Hematopoietic multipotent progenitor cell treated with erythropoietin and hydrocortisone succinate and interleukin-3 and kit ligand, for 6 days (in vitro differentiated cells): ENCODE measurements at regions not wholly inside any gene's neighbourhood (a gene's known extent, or its start where the extent isn't known, plus 50 kb on each side); places are given as distances from the start of the nearest gene placed in this dataset.
"Not testable (repeated sequence)": the region's sequence is repeated elsewhere in the genome, so short reads cannot be mapped to it uniquely, and the experiment has no call there.

Experiments
- DNase-seq: peaks from one replicate; pipeline ENCODE4 v3.0.0-alpha.2; 2015

DNA sequence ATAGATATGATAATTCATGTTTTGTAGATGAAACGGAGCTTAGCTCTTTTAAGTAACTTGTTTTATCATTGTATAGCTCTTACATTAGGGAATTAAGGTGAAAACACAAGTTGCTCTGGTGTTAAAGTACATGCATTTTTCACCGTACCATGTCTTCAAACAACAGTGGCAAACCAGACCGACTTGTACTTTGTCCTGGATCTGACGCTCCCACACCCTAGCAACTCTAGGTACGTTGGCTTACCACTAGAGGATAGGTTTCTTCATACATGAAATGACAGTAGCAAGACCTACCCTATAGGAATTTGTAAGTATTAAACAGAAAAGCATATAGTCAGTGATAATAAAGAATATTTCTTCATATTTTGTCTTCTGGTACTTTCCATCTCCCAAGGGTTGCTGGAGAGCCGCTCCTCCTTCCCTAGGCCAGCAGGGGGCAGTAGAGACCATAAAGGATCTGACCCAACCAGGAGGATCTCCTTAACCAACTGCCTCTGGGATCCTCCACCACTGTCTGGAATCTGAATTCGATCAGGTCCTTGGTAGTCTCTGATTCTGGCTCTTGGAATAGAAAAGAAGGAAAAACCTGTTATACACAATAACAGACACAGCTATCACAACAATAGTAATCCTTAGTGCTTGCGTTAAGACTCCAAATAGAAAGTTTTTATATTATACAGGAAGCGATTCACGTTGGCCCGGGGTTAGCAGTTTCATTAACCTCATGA, 136.7 kb downstream of the CAVIN4 start:
- DNase-seq = peak; percentile 79

DNA sequence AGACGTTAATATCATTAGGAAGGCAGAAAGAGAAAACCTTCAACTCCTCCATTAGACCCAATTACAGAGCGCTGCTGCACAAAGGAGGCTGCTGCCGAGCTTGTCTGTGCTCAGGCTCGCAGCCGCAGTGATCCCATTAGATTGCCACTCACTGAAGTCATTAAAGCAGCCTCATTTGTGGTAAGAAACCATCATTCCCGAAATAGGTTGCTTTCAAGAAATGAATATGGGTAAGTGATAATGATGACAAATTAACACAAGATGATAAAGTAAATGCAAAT, 137.2 kb downstream of the CAVIN4 start:
- DNase-seq = no peak

DNA sequence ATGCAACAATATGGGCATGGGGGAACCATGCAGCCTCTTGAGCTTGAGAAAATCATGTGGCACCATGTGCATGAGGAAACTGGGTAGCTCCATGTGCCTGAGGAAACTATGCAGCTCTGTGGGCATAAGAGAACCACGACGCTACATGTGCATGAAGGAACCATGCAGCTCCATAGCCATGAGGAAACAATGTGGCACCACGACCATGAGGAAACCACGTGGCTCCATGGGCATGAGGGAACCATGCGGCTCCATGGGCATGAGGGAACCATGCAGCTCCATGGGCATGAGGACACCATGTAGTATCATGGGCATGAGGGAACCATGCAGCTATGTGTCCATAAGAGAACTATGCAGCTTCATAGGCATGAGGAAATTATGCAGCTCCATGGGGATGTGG, 140.8 kb downstream of the CAVIN4 start:
- no peak for DNase-seq

DNA sequence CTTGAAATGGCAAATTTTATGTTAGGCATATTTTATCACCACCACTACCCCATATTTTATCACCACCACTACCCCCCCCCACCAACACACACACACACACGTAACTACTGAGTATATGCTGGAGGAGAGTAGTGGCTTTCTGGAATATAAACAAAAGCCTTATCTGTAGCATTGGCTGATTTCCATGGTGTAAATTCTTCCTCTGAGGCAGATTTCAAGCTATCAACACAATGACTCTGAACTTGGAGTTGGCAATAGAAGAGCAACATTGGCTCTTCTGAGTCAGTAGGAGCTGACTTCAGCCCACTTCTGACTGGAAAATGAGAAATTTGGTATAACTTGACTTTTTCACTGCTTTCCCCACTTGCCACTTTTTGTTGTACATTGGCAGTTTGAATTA, 143.0 kb downstream of the CAVIN4 start:
- DNase-seq = no peak

DNA sequence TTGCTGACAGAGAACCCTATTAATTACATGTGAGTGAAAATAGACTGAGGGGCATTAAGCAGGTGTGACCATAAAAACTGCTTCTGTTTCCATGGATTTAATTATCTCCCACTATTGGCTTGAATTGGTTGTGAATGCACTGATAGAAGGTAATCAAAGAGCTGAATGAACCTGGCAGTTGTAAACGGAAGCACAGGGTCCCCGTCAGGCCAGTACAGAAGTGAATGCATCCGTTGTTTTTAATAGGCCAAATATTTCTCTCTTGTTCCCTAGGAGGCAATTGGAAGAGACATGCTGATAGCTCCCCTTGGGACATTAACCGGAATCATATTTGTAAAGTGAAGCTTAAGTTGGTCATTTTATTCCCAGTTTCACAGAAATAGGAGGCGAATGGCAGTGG, 147.0 kb downstream of the CAVIN4 start:
- no peak for DNase-seq

DNA sequence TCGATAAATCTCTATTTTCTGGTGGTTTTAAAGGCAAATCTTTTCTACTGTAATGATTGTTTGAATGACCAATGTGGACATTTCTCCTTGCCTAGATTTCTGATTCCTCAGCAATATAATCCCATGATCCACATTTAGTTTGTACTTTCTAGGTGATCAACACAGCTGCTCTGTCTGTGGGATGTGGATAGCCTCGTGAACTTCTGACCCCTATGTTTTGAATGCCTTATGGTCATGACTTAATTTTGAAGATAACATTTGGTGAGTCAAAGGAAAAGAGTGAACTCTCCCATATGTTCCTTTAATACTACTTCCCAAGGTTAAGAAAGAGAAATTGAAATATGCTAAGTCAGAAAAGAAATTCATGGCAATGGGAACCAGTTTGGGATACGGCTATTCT, 147.5 kb downstream of the CAVIN4 start:
- DNase-seq = no peak

DNA sequence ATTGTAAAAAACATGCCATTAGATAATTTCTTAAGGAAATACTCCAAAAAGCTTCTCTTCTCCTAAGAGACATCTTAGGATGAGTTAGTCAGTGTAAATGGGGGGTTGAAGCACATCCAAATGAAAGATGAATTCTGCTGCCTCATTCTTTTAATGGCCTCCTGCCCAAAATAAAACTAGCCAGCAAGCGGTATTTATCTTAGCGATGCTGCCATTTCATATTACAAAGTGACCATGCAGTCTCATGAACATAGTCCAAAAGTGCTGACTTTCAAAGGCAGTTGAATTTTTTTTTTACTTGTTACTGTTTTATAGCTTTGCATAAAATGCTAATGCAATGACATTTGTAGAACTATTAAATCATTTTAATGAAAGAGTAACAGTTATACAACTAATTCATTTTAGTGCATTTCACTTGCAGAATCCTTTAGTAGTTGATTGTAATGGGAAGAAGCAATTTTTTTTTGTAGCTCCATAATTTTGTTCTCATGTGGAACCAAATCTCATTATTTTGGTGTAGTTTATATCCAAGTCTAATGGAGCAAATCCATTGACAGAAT, 151.5 kb downstream of the CAVIN4 start:
- DNase-seq = no peak

DNA sequence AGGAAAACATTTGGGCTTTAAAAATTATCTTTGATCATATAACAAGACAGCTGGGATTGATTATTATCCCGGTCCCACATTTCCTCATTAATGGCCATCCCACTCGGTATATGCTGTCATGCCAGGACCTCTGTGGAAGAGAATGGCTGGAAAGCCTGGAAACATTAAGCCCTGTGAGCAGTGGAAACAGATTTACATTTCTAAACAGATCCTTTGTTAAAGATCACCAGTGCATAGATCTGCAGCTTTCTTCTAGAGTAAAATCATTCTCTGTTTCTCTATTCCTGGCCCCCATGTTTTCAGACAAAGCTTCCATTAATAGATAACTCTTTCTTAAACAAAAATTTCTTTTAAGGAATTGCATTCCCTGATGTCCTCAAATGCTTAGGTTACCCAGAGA, 152.2 kb downstream of the CAVIN4 start:
- no peak for DNase-seq

DNA sequence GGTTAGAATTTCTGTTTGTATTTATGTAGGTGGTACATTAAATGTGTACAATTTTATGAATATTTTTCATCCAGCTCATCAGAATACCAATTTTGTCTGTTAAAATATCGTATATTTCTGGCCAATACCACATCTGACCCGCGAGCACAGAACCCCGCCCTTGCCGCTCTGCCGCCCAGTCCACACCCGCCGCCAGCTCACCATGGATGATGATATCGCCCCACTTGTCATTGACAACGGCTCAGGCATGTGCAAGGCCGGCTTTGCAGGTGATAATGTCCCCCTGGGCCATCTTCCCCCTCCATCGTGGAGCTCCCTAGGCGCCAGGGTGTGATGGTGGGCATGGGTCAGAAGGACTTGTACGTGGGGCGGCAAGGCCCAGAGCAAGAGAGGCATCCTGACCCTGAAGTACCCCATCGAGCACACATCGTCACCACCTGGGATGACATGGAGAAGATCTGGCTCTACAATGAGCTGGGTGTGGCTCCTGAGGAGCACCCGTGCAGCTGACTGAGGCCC, 153.2 kb downstream of the CAVIN4 start:
- DNase-seq = no peak

DNA sequence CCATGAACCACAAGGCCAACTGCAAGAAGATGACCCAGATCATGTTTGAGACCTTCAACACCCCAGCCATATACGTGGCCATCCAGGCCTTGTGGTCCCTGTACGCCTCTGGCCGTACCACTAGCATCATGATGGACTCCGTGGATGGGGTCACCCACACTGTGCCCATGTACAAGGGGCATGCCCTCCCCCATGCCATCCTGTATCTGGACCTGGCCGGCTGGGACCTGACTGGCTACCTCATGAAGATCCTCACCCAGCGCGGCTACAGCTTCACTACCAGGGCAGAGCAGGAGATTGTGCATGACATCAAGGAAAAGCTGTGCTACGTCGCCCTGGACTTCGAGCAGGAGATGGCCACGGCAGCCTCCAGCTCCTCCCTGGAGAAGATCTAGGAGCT, 153.7 kb downstream of the CAVIN4 start:
- no peak for DNase-seq

DNA sequence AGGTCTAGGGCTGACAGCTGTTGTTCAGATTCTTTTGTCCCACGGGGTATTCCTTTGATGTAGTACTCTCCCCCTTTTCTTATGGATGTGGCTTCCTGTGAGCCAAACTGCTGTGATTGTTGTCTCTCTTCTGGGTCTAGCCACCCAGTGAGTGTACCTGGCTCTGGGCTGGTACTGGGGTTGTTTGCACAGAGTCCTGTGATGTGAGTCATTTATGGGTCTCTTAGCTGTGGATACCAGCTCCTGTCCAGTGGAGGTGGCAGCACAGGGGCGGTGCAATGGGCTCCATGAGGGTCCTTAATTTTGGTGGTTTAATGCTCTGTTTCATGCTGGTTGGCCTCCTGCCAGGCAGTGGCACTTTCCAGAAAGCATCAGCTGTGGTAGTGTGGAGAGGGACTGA, 161.3 kb downstream of the CAVIN4 start:
- no peak for DNase-seq

DNA sequence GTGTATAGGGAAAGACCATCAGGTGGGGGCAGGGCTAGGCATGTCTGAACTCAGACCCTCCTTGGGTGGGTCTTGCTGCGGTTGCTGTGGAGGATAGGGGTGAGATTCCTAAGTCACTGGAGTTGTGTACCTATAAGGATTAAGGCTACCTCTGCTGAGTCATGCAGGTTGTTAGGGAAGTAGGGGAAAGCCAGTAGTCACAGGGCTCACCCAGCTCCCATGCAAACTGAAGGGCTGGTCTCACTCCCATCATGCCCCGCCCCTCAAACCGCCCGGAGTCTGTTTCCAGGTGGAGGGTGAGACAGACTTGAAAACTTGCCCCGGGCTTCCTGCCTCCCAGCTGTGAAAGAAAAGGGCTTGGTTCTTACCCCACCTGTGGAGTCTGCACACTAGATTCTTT, 161.8 kb downstream of the CAVIN4 start:
- no peak for DNase-seq

DNA sequence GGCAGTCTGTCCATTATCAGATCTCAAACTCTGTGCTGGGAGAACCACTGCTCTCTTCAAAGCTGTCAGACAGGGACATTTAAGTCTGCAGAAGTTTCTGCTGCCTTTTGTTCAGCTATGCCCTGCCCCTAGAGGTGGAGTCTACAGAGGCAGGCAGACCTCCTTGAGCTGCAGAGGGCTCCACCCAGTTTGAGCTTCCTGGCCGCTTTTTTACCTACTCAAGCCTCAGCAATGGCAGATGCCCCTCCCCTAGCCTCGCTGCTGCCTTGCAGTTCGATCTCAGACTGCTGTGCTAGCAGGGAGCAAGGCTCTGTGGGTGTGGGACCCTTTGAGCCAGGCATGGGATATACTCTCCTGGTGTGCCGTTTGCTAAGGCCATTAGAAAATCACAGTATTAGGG, 171.1 kb downstream of the CAVIN4 start:
- DNase-seq = not testable (repeated sequence)

DNA sequence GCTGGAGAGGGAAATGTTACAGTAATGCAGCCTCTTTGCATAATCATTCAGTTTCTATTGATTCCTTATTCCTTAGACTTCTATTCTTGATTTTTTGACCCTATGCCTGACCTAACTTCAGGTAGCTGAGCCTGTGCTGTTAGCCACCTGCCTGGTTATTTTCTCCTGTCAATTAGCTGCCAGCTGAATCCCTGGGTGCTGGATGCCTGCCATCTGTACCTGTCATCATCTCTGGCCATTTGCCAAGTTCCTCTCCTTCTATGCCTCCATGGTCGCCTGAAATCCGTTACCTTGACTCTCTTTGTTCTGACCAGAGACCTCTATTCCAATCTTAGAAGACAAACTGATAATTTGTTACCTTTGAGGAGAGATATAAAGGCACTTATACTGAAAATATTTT, 178.3 kb downstream of the CAVIN4 start:
- no peak for DNase-seq

DNA sequence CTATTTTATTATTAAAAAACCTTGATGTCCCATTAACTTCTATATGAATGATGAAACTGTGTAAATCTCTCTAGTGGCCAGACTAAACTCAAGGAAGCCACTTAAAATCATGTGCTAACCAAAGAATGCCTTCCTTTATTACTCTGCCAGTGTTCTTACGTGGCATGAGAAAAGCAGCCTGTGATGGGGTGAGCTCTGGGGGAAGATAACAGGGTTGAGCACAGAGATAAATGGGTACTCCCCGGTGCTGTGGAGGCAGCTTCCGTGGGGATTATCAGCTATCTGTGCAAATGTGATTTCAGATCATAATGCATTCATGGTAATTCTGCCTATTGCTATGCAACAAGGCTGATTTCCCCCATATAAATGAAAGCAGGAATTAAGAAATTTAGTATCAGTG, 181.3 kb downstream of the CAVIN4 start:
- DNase-seq = no peak

DNA sequence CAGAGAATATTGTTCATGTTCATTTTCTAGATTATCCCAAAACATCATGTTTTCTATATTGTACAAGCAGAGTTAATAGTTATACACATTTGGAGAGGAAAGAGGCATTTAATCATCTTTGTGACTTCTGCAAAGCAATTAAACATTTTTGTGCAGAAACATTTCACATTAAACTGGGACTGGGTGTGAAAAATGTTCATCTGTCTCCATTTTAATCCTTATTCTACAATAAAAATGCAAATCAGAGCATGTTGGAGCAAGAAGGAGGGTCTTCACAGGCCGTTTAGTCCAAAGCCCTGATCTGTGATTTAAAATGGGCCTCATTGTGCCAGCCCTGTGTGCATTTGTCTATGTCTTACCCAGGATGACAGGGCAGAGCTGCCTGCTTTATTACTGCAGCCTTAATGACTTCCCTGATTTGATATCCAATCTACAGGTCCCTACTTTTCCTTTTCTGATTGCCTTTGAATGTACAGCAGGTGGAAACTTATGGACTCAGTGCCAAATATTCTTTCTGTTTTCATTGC, 183.5 kb downstream of the CAVIN4 start:
- DNase-seq = no peak

DNA sequence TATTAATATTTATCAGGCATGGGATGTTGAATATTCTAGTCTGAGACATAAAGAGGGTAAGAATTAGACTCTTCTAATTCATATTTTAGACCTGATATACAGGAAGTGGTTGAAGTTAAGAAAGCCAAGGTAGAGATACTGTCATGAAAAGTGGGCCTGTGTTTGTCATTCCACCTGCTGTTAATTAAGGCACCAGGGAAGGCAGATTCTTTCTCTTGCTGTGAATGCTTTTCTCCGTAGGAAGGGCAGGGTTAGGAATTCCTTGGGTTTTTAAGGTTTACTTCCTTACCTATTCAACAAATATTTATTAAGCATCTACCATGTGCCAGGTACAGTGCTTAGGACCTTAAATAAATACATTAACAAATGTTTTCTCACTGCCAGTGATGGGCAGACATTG, 196.4 kb downstream of the CAVIN4 start:
- no peak for DNase-seq

DNA sequence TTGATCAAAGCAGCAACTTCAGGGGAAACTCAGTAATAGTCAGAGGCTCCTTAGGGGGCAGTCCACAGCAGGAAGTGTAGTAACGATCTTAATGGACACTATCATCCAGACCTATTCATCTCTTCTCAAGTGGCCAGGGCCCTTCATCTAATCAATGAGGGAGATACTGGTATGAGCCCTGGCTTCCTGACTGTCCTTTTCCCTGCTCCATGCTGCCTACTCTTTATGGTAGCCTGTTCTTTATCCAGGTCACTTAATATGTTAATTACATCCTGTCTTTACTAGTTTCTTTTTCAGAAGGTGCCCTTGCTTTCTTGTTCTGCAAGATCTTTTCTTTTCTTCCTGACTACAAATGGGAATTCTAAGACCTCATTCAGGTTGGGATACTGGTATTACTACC, 197.1 kb downstream of the CAVIN4 start:
- DNase-seq = no peak

DNA sequence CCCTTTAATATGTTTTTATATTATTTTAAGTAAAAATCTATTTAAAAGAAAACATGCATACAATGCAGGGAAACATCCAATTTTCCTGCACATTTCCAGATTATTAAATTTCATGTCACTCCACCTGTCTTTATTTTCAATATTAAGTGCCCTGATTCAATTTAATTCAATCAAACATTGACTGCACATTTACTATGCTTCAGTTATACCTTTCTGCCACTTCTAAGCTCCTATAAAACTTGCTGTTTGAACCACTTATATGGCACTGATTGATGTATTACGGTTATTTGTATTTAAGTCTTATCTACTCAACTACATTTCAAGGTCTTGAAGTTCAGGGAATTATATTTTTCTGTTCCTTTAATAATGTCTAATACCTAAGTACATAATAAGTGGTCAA, 198.0 kb downstream of the CAVIN4 start:
- no peak for DNase-seq

DNA sequence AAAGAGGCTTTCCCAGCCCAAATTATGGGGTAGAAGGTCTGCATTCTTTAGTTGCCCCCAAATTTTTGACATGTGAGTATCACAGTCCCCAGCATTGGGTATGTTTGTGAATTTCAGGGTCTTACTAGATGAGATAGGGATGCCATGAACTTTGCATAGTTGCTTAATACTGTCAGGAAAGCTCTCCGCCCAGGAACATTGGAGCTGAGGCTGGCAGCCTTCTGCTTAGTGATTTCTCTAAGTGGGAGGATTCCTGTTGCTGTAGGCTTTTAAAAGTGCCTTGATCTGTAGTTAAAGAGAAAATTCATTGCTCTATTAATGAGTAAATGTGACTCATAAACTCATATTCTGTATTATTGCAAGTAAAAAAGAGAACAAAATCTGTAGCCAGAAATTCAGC, 206.9 kb downstream of the CAVIN4 start:
- no peak for DNase-seq

DNA sequence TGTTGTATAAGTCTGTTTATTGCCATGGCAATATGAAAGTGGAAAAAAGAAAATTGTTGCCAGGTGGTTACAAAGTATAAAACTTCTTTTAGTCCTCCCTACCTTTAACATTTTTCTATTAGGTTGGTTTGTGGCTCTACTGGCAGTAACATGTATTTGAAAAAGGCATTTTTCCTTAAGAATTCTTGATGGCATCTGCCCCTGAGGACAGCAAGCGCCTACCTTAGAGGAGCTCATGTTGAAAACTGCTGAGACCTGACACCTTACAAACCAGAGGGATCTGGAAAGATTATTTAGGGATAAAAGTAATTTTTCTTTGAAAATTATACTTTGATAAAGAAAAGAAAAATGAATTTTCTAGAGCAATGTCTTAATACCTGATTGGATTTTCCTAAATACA, 208.1 kb downstream of the CAVIN4 start:
- DNase-seq = no peak

DNA sequence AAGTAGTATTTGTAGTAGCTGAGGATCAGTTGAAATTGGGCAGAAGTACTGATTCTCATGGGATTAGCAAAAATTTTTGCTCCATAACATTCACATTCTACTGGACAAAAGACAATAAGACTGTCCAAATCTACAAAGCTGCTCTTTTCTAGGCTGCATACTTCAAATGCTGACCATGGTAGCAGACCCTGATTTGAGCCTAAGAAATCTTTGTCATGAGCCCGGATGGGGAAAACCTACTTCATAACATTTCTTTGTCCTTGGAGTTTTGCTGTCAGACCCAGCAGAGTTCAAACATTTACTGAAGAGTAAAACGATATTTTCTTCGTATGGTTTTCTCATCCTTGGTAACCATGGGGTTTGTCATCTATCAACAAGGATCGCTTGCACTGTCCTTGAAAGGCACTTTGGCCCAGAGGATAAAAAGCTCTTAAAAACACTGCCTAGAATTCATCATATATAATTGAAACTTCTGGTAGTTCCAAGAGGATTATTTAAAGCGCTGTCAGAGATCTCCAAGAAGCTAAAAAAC, 216.9 kb downstream of the CAVIN4 start:
- DNase-seq = no peak

DNA sequence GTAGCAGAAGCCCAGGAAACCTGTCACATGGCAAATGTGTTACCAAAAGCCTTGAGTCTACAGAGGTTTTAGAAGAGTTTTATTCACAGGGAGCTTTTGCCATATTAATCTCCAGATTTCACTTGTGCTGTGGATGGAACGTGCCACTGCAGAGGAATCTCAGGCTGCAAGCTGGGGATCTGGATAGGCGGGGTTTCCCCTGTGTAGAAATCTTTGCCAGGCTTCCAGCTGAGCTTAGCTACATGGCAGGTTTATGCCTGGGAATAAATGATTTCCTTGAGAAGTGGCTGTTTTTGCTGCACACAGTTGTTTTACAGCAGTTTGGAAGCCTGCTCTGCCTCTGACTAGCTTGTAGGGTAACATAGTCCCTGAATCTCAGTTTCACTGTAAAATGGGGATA, 224.6 kb upstream of the PLPPR1 start:
- no peak for DNase-seq

DNA sequence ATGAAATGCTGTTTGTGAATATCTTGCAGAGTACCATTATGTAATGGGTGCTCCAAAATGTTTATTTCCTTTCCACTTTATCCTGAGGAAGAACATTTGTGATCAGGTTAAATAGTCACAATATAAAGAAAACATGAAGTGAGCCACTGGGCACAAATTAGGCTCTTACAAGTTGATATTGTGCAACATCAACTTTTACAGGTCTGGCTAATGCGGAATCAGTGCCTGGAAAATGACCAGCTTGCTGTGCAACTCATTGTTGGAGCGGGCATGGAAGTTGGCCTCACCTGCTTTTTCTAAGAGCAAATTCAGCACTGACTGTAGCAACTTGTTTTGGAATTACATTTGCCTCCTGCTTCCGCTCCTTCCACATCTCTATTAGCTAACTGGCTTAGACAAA, 216.9 kb upstream of the PLPPR1 start:
- no peak for DNase-seq

DNA sequence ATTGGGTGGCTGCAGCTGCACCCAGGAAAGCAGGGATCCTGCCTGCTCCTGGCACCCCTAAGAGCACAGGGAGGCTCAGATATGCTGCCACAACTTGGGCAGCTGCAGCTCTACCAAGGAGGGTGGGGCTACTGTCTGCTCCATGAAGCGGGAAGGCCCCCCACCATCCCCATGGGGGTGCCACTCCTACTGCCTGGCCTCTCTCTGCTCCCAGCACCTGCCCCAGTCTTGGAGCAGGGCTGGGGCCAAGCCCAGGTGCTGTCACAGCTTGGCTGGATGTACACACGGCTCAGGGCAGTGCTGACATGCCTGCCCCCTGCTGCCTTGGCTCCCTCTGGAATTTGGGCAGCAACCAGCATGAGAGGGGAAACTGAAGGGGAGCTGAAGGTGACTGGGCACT, 214.7 kb upstream of the PLPPR1 start:
- no peak for DNase-seq
